Right lobe of liver (tissue), 4 donors: ENCODE measurements at regions not wholly inside any gene's neighbourhood (a gene's known extent, or its start where the extent isn't known, plus 50 kb on each side); places are given as distances from the start of the nearest gene placed in this dataset.

Experiments
- POLR2A ChIP-seq: fragments of 450-650 bp; IDR thresholded peaks from one replicate; pipeline ENCODE4 v1.6.1; 2017; ENCODE audit warnings: antibody characterized with exemption, mild to moderate bottlenecking
- TF ChIP-seq, protein P1 (sequence below), 4 donors: fragments of 200-600 bp in 3 of 4; fragments of 450-650 bp in 1 of 4; IDR thresholded peaks; one replicate each; pipeline versions ENCODE4 v1.5.1 to v1.8.0; 2016 to 2022; ENCODE audit warnings: antibody characterized with exemption in 4 of 4, mild to moderate bottlenecking in 2 of 4
- donor health status: DM: no; HTN: no; CAD: no.
- donor health status: DM: no; HTN: no; CAD: no.
- donor health status: DM: no; HTN: yes; CAD: no.

DNA sequence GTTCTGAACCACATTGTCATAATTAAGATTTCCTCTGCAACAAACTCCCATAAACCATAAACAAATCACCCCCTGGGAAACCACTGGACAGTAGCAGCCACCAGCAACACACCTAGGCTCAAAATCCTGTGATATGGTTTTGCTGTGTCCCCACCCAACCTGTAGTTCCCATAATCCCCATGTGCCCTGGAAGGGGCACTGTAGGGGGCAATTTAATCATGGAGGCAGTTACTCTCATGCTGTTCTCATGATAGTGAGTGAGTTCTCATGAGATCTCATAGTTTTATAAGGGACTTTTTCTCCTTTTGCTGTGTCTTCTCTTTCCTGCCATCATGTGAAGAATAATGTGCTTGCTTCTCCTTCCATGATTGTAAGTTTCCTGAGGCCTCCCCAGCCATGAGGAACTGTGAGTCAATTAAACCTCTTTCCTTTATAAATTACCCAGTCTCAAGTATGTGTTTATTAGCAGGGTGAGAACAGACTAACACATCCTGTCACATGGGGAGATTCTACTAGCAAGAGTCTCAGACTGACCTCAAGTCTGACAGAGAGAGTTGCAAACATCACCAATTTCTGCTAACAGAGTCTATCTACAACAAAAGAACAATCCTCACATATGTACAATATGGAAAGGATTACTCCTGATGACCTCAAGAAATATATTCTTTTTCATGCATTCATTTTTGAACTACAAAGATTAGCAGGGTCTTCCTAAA is 182.6 kb downstream of the GRB14 start:
- TF ChIP-seq, protein P1, sequence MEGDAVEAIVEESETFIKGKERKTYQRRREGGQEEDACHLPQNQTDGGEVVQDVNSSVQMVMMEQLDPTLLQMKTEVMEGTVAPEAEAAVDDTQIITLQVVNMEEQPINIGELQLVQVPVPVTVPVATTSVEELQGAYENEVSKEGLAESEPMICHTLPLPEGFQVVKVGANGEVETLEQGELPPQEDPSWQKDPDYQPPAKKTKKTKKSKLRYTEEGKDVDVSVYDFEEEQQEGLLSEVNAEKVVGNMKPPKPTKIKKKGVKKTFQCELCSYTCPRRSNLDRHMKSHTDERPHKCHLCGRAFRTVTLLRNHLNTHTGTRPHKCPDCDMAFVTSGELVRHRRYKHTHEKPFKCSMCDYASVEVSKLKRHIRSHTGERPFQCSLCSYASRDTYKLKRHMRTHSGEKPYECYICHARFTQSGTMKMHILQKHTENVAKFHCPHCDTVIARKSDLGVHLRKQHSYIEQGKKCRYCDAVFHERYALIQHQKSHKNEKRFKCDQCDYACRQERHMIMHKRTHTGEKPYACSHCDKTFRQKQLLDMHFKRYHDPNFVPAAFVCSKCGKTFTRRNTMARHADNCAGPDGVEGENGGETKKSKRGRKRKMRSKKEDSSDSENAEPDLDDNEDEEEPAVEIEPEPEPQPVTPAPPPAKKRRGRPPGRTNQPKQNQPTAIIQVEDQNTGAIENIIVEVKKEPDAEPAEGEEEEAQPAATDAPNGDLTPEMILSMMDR (IDR thresholded peaks at IDR 0.05), result no peak
- no peak for TF ChIP-seq POLR2A
